GM21825 (cell line): ENCODE measurements at regions not wholly inside any gene's neighbourhood (a gene's known extent, or its start where the extent isn't known, plus 50 kb on each side); places are given as distances from the start of the nearest gene placed in this dataset.
A peak's percentile ranks its signal among the peaks of the same experiment; 100 is the strongest.

Source experiments
- ATAC-seq: cut with Tn5 transposase; IDR thresholded peaks from one replicate; pipeline ENCODE4 v1.9.1; 2021; ENCODE audit warnings: mild to moderate bottlenecking, moderate library complexity; ENCODE audit not compliant: unreplicated experiment

- ATAC-seq = no peak
Measured at GRCh38 chr1:162970021-162970420, 99.1 kb upstream of the RGS4 start.

- ATAC-seq = no peak
Measured at GRCh38 chr1:162966613-162967012, 102.5 kb upstream of the RGS4 start.

GRCh38 chr1:162964901-162965300 lies 103.9 kb upstream of the CCDC190 start:
- no peak for ATAC-seq

GRCh38 chr1:162956922-162957321 lies 95.9 kb upstream of the CCDC190 start:
- no peak for ATAC-seq

- ATAC-seq = no peak
Measured at GRCh38 chr1:162954824-162955223, 93.8 kb upstream of the CCDC190 start.

- no peak for ATAC-seq
Measured at GRCh38 chr1:162952956-162953355, 92.0 kb upstream of the CCDC190 start.

- ATAC-seq = peak; percentile 95
Measured at GRCh38 chr1:162951553-162952315, 90.8 kb upstream of the CCDC190 start.

GRCh38 chr1:162950187-162950586 lies 89.2 kb upstream of the CCDC190 start:
- ATAC-seq = no peak

GRCh38 chr1:162946701-162947100 lies 85.7 kb upstream of the CCDC190 start:
- no peak for ATAC-seq

- ATAC-seq = no peak
Measured at GRCh38 chr1:162944974-162945674, 84.1 kb upstream of the CCDC190 start.

GRCh38 chr1:162943622-162944021 lies 82.6 kb upstream of the CCDC190 start:
- no peak for ATAC-seq

GRCh38 chr1:162942916-162943559 lies 82.1 kb upstream of the CCDC190 start:
- no peak for ATAC-seq

GRCh38 chr1:162941024-162941423 lies 80.0 kb upstream of the CCDC190 start:
- no peak for ATAC-seq

GRCh38 chr1:162939035-162939434 lies 78.1 kb upstream of the CCDC190 start:
- ATAC-seq = no peak

- no peak for ATAC-seq
Measured at GRCh38 chr1:162937716-162938395, 76.9 kb upstream of the CCDC190 start.

- ATAC-seq = no peak
Measured at GRCh38 chr1:162930976-162931560, 70.1 kb upstream of the CCDC190 start.

GRCh38 chr1:162930532-162930931 lies 69.6 kb upstream of the CCDC190 start:
- ATAC-seq = no peak

- ATAC-seq = no peak
Measured at GRCh38 chr1:162929177-162929576, 68.2 kb upstream of the CCDC190 start.

- ATAC-seq = no peak
Measured at GRCh38 chr1:162928141-162928540, 67.2 kb upstream of the CCDC190 start.

- ATAC-seq = no peak
Measured at GRCh38 chr1:162927421-162927820, 66.4 kb upstream of the CCDC190 start.

GRCh38 chr1:162926906-162927305 lies 65.9 kb upstream of the CCDC190 start:
- ATAC-seq = no peak
